ENCODE measurements at regions not wholly inside any gene's neighbourhood (a gene's known extent, or its start where the extent isn't known, plus 50 kb on each side); places are given as distances from the start of the nearest gene placed in this dataset.

DNA sequence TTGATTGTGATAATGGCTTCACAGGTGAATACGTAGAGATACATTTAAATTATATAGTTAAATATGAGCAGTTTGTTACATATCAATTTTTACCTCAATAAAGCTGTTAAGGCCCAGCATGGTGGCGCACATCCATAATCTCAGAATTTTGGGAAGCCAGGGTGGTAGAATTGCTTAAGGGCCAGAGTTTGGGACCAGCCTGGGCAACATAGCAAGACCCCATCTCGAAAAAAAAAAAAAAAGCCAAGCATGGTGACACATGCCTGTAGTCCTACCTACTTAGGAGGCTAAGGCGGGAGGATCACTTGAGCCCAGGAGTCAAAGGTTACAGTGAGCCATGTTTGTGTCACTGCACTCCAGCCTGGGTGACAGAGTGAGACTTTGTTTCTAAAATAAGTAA lies 138.7 kb upstream of the TMEM161B start:
- BruUV-seq (replicated peaks), result no TSS peak
- H3K4me1 ChIP-seq (ENCODE audit: insufficient read depth, low read length), result no peaks in the 10 kb centered on the region
- ChIA-PET POLR2A (no interaction called here), CTCF (ENCODE audit: low intra/inter-chr PET ratio, low total read pairs) (no interaction called here)
- DNase-seq (ENCODE audit: low spot score), result no peak
- no peaks in the 10 kb centered on the region for H4K20me1 ChIP-seq (ENCODE audit: insufficient read depth, low read length)
- no peaks in the 10 kb centered on the region for H3K79me2 ChIP-seq (ENCODE audit: insufficient read depth, low read length)
- no peak overlapping the region for H2AFZ ChIP-seq (ENCODE audit: low read length)
- no peak overlapping the region for H3K4me2 ChIP-seq (ENCODE audit: low read depth, low read length)
- ATAC-seq, result no peak
- no peaks in the 10 kb centered on the region for H3K27me3 ChIP-seq (ENCODE audit: control insufficient read depth in 1 of 2, insufficient read depth in 2 of 2, low read length in 2 of 2)
- 30% methylated on average over 4 of the region's 4 CpGs for WGBS (ENCODE audit: low lambda C conversion rate)
- no peak for TF ChIP-seq DR1 (CRISPR knock-in tag; IDR thresholded peaks at IDR 0.05)
- no peak for TF ChIP-seq TCF7L2 (IDR thresholded peaks at IDR 0.05; ENCODE audit: low read depth, low read length)
- TF ChIP-seq ZSCAN30 (CRISPR knock-in tag; IDR thresholded peaks at IDR 0.05), result no peak
- no peak for TF ChIP-seq SNAI1 (CRISPR knock-in tag; IDR thresholded peaks at IDR 0.05; ENCODE audit: borderline replicate concordance)
- TF ChIP-seq ZNF383 (CRISPR knock-in tag; IDR thresholded peaks at IDR 0.05; ENCODE audit: borderline replicate concordance), result no peak
- TF ChIP-seq, protein P1, sequence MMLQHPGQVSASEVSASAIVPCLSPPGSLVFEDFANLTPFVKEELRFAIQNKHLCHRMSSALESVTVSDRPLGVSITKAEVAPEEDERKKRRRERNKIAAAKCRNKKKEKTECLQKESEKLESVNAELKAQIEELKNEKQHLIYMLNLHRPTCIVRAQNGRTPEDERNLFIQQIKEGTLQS (CRISPR knock-in tag; IDR thresholded peaks at IDR 0.05), result no peak
- no peak overlapping the region for H3K4me3 ChIP-seq (replicated peaks in 1 of 3; ENCODE audit: insufficient read depth in 1 of 3, low read depth in 2 of 3, low read length in 3 of 3)
- H3K36me3 ChIP-seq (replicated peaks in 1 of 2; ENCODE audit: control insufficient read depth in 1 of 2, insufficient read depth in 2 of 2, low read length in 2 of 2), result no peaks in the 10 kb centered on the region
- FAIRE-seq, result no peak
- in situ Hi-C loops (cut with HindIII; ENCODE audit: extremely low pct_ligation_motif_present, low pct_unique_long_range_greater_than_20kb) (no loop called here), intact Hi-C loops (cut with micrococcal nuclease; ENCODE audit: unreplicated experiment) (no loop called here)
- no peak overlapping the region for H3K9ac ChIP-seq (ENCODE audit: insufficient read depth, low read depth, low read length)
- no peak overlapping the region for H3K27ac ChIP-seq (ENCODE audit: extremely low read length, insufficient read depth, low read length)
- no peaks in the 10 kb centered on the region for H3K9me3 ChIP-seq (ENCODE audit: low read length)

DNA sequence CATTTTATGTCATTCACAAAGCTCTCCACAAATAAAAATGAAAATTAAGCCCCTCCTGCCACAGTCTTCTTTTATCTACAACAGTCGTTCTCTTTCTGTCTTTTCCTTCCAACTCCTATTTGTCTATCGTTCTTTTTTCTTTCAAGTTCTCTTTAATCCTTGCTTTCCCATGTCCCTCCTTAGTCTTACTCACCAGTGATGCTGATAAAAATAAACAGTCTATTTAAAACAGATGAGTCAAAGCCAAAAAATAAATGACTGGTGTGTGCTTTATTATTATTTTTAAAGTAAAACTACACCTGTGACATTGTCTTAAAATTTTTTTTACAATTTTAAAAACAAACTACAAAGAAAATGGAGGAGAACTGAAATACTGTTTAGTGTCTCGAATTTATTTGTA lies 137.1 kb upstream of the TMEM161B start:
- Histone ChIP-seq H3K36me3 (replicated peaks in 1 of 2; ENCODE audit: control insufficient read depth in 1 of 2, insufficient read depth in 2 of 2, low read length in 2 of 2) (no peaks in the 10 kb centered on the region), H3K27me3 (ENCODE audit: control insufficient read depth in 1 of 2, insufficient read depth in 2 of 2, low read length in 2 of 2) (no peaks in the 10 kb centered on the region), H3K4me2 (ENCODE audit: low read depth, low read length) (no peak overlapping the region), H3K79me2 (ENCODE audit: insufficient read depth, low read length) (no peaks in the 10 kb centered on the region), H3K4me3 (replicated peaks in 1 of 3; ENCODE audit: insufficient read depth in 1 of 3, low read depth in 2 of 3, low read length in 3 of 3) (no peak overlapping the region), H3K9ac (ENCODE audit: insufficient read depth, low read depth, low read length) (no peak overlapping the region), H2AFZ (ENCODE audit: low read length) (no peak overlapping the region), H3K27ac (ENCODE audit: extremely low read length, insufficient read depth, low read length) (no peak overlapping the region), H3K9me3 (ENCODE audit: low read length) (no peaks in the 10 kb centered on the region), H4K20me1 (ENCODE audit: insufficient read depth, low read length) (no peaks in the 10 kb centered on the region), H3K4me1 (ENCODE audit: insufficient read depth, low read length) (no peaks in the 10 kb centered on the region)
- in situ Hi-C loops (cut with HindIII; ENCODE audit: extremely low pct_ligation_motif_present, low pct_unique_long_range_greater_than_20kb), result no loop called here
- 1% methylated on average over 3 of the region's 3 CpGs for WGBS (ENCODE audit: low lambda C conversion rate)
- CTCF ChIA-PET (ENCODE audit: low intra/inter-chr PET ratio, low total read pairs), result no interaction called here
- FAIRE-seq (no peak), DNase-seq (ENCODE audit: low spot score) (no peak), ATAC-seq (no peak)
- no TSS peak for BruUV-seq (replicated peaks)
- intact Hi-C loops (cut with micrococcal nuclease; ENCODE audit: unreplicated experiment), result no loop called here
- POLR2A ChIA-PET, result no interaction called here
- TF ChIP-seq ZBTB20 (CRISPR knock-in tag; IDR thresholded peaks at IDR 0.05; ENCODE audit: borderline replicate concordance, low read depth) (no peak), CCDC6 (CRISPR knock-in tag; IDR thresholded peaks at IDR 0.05) (no peak), REXO4 (CRISPR knock-in tag; IDR thresholded peaks at IDR 0.05; ENCODE audit: borderline replicate concordance) (no peak), HHEX (CRISPR knock-in tag; IDR thresholded peaks at IDR 0.05) (no peak), SIN3A (IDR thresholded peaks at IDR 0.05; ENCODE audit: borderline replicate concordance, low read depth, low read length) (no peak), ZNF34 (CRISPR knock-in tag; IDR thresholded peaks at IDR 0.05; ENCODE audit: borderline replicate concordance) (no peak), CENPX (CRISPR knock-in tag; IDR thresholded peaks at IDR 0.05) (no peak), AGO2 (optimal IDR thresholded peaks at IDR 0.05; ENCODE audit: low read depth, low read length) (no peak)
- TF ChIP-seq, protein P2, sequence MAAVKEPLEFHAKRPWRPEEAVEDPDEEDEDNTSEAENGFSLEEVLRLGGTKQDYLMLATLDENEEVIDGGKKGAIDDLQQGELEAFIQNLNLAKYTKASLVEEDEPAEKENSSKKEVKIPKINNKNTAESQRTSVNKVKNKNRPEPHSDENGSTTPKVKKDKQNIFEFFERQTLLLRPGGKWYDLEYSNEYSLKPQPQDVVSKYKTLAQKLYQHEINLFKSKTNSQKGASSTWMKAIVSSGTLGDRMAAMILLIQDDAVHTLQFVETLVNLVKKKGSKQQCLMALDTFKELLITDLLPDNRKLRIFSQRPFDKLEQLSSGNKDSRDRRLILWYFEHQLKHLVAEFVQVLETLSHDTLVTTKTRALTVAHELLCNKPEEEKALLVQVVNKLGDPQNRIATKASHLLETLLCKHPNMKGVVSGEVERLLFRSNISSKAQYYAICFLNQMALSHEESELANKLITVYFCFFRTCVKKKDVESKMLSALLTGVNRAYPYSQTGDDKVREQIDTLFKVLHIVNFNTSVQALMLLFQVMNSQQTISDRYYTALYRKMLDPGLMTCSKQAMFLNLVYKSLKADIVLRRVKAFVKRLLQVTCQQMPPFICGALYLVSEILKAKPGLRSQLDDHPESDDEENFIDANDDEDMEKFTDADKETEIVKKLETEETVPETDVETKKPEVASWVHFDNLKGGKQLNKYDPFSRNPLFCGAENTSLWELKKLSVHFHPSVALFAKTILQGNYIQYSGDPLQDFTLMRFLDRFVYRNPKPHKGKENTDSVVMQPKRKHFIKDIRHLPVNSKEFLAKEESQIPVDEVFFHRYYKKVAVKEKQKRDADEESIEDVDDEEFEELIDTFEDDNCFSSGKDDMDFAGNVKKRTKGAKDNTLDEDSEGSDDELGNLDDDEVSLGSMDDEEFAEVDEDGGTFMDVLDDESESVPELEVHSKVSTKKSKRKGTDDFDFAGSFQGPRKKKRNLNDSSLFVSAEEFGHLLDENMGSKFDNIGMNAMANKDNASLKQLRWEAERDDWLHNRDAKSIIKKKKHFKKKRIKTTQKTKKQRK (IDR thresholded peaks at IDR 0.05; ENCODE audit: low read length), result no peak
- TF ChIP-seq, protein P3, sequence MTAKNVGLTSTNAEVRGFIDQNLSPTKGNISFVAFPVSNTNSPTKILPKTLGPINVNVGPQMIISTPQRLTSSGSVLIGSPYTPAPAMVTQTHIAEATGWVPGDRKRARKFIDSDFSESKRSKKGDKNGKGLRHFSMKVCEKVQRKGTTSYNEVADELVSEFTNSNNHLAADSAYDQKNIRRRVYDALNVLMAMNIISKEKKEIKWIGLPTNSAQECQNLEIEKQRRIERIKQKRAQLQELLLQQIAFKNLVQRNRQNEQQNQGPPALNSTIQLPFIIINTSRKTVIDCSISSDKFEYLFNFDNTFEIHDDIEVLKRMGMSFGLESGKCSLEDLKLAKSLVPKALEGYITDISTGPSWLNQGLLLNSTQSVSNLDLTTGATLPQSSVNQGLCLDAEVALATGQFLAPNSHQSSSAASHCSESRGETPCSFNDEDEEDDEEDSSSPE (CRISPR knock-in tag; IDR thresholded peaks at IDR 0.05), result no peak
